ENCODE measurements at regions not wholly inside any gene's neighbourhood (a gene's known extent, or its start where the extent isn't known, plus 50 kb on each side); places are given as distances from the start of the nearest gene placed in this dataset.
"Not testable (repeated sequence)": the region's sequence is repeated elsewhere in the genome, so short reads cannot be mapped to it uniquely, and the experiment has no call there.

DNA sequence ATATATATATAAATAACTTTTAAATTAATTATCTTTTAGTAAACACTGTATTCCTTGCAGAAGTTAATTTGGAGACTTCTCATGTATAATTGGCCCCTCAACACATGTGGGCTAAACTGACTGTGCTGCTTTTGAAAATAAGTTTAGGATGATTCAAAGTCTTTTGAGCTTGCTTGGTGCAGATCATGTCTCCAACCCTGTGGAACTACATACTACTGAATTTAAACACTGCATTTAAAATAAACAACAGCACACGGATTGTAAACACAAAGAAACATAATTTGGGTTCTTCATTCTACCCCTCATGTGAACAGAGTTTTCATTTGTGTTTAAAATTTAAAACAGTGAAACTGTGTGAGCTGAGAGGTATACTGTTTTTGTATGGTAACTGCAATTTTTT, 167.7 kb downstream of the DDX1 start:
- Mint-ChIP-seq H3K9me3 (no peaks in the 10 kb centered on the region), H3K4me1 (no peaks in the 10 kb centered on the region), H3K27me3 (no peaks in the 10 kb centered on the region), H3K27ac (no peak overlapping the region), H3K4me3 (no peak overlapping the region)
- ATAC-seq, result no peak
- no peak for DNase-seq

DNA sequence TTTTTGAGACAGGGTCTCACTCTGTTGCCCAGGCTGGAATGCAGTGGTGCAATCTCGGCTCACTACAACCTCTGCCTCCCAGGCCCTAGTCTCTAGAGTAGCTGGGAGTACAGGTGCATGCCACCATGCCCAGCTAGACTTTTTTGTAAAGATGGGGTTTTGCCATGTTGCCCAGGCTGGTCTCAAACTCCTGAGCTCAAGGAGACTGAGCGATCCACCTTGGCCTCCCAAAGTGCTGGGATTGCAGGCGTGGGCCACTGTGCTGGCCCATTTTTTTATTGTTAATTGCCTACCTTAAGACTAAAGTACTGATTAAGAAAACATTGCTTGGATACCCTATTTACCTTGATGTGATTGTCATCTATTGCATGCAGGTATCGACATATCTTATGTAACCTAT, 168.1 kb downstream of the DDX1 start:
- not testable (repeated sequence) for H3K27me3 Mint-ChIP-seq, H3K27ac Mint-ChIP-seq, H3K4me1 Mint-ChIP-seq, H3K4me3 Mint-ChIP-seq, DNase-seq, ATAC-seq, H3K9me3 Mint-ChIP-seq

DNA sequence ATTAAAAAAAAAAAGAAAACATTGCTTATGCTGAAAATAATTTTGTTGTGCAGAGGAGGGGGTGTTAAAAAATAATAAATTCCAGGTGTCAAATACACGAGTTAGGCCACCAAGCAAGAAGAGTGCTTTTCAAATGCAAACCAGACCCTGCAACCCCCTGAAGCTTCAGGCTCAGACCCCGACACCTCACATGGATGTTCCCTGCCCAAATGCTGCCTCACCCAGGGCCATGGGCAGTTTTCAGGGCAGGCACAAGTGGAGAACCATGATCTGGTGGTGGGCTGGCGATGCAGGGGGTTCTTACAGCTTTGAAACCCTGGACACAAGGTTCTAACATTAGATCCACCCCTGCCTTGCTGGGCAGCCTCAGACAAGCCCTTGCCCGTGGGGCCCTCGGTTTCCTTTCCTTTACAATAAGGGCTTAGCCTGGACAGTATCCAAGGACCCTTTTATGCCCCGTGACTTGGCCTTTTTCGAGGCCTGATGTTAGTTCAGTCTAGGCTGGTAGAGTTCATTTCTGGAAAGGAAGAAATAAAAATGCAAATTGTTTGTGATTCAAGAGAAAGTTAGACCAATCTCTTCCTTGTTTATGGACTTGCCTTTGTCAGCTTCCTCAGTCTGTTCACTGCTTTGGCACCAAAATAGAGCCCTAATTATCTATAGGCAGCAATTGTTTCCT, 168.7 kb downstream of the DDX1 start:
- ATAC-seq, result no peak

DNA sequence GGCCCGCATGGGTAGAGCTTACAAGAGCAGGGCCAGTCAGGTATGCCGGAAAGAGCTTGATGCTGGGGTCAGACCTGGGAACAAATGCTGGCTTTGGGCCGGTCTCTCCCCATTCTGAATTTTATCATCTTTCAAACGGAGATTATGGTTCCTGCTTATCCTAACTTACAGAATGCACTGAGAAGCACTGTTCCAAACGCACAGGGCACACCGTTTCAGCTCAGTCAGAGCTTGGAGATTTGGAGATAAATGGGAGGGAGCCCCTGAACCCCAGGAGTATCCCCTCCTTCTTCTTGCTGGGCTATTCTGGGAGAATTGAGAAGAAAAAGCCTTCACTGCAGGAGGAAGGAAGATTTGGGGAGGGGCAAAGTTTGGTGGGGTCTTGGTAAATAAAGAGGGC, 169.4 kb downstream of the DDX1 start:
- Mint-ChIP-seq H3K4me3 (no peak overlapping the region), H3K4me1 (no peaks in the 10 kb centered on the region), H3K27me3 (no peaks in the 10 kb centered on the region), H3K27ac (peak overlapping the region in 1 of 2 donors; percentile 20), H3K9me3 (no peaks in the 10 kb centered on the region)
- DNase-seq, result no peak
- no peak for ATAC-seq

More for the DNA sequence above, 168.7 kb downstream of the DDX1 start:
- Mint-ChIP-seq H3K9me3 (no peaks in the 10 kb centered on the region), H3K4me1 (no peaks in the 10 kb centered on the region), H3K27ac (no peak overlapping the region), H3K27me3 (no peaks in the 10 kb centered on the region), H3K4me3 (no peak overlapping the region)
- DNase-seq, result no peak

DNA sequence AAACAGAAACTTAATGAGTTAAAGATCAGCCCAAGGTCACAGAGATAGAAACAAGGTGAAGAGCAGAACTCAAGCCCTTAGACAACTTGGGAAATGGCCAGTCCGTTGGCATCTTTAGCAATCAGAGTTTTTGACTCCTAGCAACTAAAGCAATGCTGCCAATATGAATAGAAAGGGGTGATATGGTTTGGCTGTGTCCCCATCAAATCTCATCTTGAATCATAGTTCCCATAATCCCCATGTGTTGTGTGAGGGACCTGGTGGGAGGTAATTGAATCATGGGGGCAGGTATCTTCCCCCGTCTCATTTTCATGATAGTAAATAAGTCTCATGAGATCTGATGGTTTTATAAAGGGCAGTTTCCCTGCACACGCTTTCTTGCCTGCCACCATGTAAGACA, 170.2 kb downstream of the DDX1 start:
- Mint-ChIP-seq H3K4me1 (no peaks in the 10 kb centered on the region), H3K27me3 (no peaks in the 10 kb centered on the region), H3K27ac (no peak overlapping the region), H3K9me3 (no peaks in the 10 kb centered on the region), H3K4me3 (no peak overlapping the region)
- ATAC-seq, result no peak
- DNase-seq, result no peak

DNA sequence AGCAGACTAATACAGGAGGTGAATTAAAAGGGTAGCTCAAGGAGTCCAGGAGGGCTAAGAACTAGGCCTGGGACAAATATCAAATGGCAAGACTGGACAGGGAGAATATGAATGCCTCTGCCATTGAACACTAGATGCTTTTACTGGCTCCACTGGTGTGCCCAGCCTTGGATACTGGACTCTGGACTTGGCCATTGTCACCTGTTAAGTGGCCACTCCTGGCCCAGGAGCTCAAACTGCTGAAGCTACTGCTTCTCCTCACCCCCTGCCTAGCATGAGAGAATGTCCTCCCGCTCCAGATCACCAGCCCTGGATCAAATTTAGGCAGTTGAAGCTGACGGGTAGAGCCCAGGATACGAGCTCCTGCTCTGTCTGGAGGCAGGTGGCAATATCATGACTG, 170.8 kb downstream of the DDX1 start:
- no peaks in the 10 kb centered on the region for H3K27me3 Mint-ChIP-seq
- ATAC-seq, result no peak

GRCh38 chr2:15763106-15763821, 171.6 kb downstream of the DDX1 start:
- Mint-ChIP-seq H3K9me3 (no peaks in the 10 kb centered on the region), H3K4me1 (no peaks in the 10 kb centered on the region), H3K27ac (no peak overlapping the region), H3K4me3 (no peak overlapping the region), H3K27me3 (no peaks in the 10 kb centered on the region)
- DNase-seq (no peak), ATAC-seq (no peak)

More for the DNA sequence above, 170.8 kb downstream of the DDX1 start:
- H3K4me3 Mint-ChIP-seq, result no peak overlapping the region
- H3K9me3 Mint-ChIP-seq, result no peaks in the 10 kb centered on the region
- no peaks in the 10 kb centered on the region for H3K4me1 Mint-ChIP-seq
- no peak overlapping the region for H3K27ac Mint-ChIP-seq
- no peak for DNase-seq

GRCh38 chr2:15763822-15764682, 172.4 kb downstream of the DDX1 start:
- no peak for DNase-seq
- H3K9me3 Mint-ChIP-seq, result no peaks in the 10 kb centered on the region
- no peak overlapping the region for H3K4me3 Mint-ChIP-seq
- no peaks in the 10 kb centered on the region for H3K27me3 Mint-ChIP-seq
- no peak for ATAC-seq
- H3K4me1 Mint-ChIP-seq, result no peaks in the 10 kb centered on the region
- no peak overlapping the region for H3K27ac Mint-ChIP-seq

GRCh38 chr2:15764683-15765011, 173.0 kb downstream of the DDX1 start:
- Mint-ChIP-seq H3K4me1 (no peaks in the 10 kb centered on the region), H3K27me3 (no peaks in the 10 kb centered on the region), H3K27ac (no peak overlapping the region), H3K4me3 (no peak overlapping the region), H3K9me3 (no peaks in the 10 kb centered on the region)
- DNase-seq (no peak), ATAC-seq (no peak)

DNA sequence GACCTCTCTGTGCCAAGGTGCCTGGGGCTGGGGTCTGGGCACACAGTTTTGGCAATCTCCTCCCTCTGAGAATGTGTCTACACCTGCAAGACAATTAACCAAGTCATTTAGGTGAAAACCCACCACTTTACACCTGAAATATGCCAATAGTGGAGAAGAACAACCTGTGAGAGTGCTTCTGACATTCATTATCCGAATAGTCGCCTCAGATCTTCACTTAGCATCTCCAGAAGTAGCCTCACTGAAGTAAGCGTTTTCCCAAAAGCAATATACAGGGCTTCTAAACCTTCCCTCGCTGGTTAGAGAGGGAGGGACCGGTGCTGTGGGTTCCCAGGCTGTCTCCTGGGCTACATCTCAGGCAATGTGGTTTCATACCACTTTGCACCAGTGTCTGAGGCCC, 173.5 kb downstream of the DDX1 start:
- ATAC-seq, result no peak
- H3K27ac Mint-ChIP-seq, result no peak overlapping the region
- no peaks in the 10 kb centered on the region for H3K9me3 Mint-ChIP-seq

DNA sequence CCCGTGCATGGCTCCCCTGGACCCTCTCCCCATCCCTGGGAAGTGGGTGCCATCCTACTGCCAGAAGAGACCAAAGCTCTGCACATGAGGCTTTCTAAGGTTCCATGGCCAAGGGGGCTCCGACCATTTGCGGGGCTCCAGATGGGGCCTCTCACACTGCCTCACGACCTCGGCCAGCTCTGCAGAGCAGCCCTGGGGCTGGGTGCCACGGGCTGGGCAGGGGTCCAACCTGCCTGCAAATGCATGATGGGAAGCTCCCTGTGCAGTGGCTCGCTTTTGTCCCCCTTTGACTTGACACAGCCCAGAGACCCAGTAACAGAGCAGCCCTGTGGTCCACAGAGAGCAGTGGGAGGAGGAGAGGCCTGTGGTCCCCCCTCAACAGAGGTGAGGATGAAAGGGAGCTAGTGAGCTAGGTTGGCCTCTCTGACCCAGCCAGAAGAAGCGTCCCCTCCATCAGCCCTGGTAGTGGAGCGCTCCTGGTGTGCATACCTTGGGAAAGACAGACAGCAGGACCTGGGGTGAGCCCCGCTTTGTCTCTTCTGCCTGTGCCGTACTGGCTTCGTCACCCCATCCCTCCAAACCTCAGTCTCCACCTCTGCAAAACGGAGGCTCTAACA, 174.1 kb downstream of the DDX1 start:
- Mint-ChIP-seq H3K4me3 (no peak overlapping the region), H3K27ac (no peak overlapping the region), H3K4me1 (no peaks in the 10 kb centered on the region), H3K9me3 (no peaks in the 10 kb centered on the region), H3K27me3 (no peaks in the 10 kb centered on the region)
- DNase-seq (no peak), ATAC-seq (no peak)

More for the DNA sequence above, 173.5 kb downstream of the DDX1 start:
- no peaks in the 10 kb centered on the region for H3K4me1 Mint-ChIP-seq
- no peak for DNase-seq
- no peak overlapping the region for H3K4me3 Mint-ChIP-seq
- H3K27me3 Mint-ChIP-seq, result no peaks in the 10 kb centered on the region

DNA sequence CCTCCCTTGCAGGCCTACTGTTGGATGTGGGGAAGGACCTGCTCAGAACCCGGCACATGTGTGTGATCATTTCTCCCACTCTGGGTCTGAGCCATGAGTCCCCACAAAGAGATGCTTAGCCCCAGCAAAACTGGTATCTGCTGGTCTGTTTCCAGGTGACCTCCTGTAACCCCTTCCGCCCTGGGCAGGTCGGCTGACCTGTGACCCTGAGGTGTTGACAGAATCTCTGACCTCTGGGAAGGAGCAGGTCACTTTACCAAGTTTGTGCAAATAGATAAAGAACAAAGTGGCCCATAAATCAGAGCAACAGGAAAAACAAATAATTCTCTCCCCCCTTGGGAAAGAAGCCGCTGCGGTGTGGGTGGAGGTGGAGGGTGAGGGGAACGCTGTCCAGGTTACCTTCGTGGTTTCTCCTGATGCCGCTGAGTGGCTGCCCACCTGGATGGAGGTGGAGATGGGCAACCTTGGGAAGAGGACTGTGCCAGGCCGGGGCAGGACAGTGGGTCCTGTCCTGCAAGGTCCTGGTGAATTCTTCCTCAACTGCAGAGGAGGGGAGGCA, 174.0 kb upstream of the MYCN start:
- Mint-ChIP-seq H3K9me3 (no peaks in the 10 kb centered on the region), H3K4me1 (no peaks in the 10 kb centered on the region), H3K27me3 (no peaks in the 10 kb centered on the region), H3K27ac (peak overlapping the region in 1 of 2 donors; percentile 88), H3K4me3 (no peak overlapping the region)
- ATAC-seq, result no peak
- DNase-seq, result no peak

- DNase-seq (no peak), ATAC-seq (no peak)
- no peak overlapping the region for H3K4me3 Mint-ChIP-seq
- H3K27ac Mint-ChIP-seq, result no peak overlapping the region
- no peaks in the 10 kb centered on the region for H3K27me3 Mint-ChIP-seq
- no peaks in the 10 kb centered on the region for H3K4me1 Mint-ChIP-seq
- no peaks in the 10 kb centered on the region for H3K9me3 Mint-ChIP-seq
Observed at GRCh38 chr2:15766911-15767597, 173.3 kb upstream of the MYCN start.

GRCh38 chr2:15767679-15768078, 172.7 kb upstream of the MYCN start:
- Mint-ChIP-seq H3K4me1 (no peaks in the 10 kb centered on the region), H3K27ac (no peak overlapping the region), H3K4me3 (no peak overlapping the region), H3K27me3 (no peaks in the 10 kb centered on the region), H3K9me3 (no peaks in the 10 kb centered on the region)
- no peak for ATAC-seq
- no peak for DNase-seq

- Mint-ChIP-seq H3K4me1 (no peaks in the 10 kb centered on the region), H3K9me3 (no peaks in the 10 kb centered on the region), H3K4me3 (no peak overlapping the region), H3K27ac (no peak overlapping the region), H3K27me3 (no peaks in the 10 kb centered on the region)
- DNase-seq, result no peak
- ATAC-seq, result no peak
Observed at GRCh38 chr2:15768142-15768541, 172.2 kb upstream of the MYCN start.
